Mesothelial cell of epicardium (in vitro differentiated cells): ENCODE measurements at regions not wholly inside any gene's neighbourhood (a gene's known extent, or its start where the extent isn't known, plus 50 kb on each side); places are given as distances from the start of the nearest gene placed in this dataset.

ENCODE experiments used
- DNase-seq, 2 experiments: peaks; one replicate each; pipeline ENCODE4 v3.0.0; 2021; ENCODE audit warnings: low spot score in 2 of 2; ENCODE audit not compliant: unreplicated experiment in 2 of 2
- H3K27ac Mint-ChIP-seq: 2 replicates; pipeline ENCODE4 v1.8.0; 2021; ENCODE audit warnings: mixed read lengths
- H3K27me3 Mint-ChIP-seq: 2 replicates; pipeline ENCODE4 v1.8.0; 2021; ENCODE audit warnings: low read depth, mixed read lengths
- H3K36me3 Mint-ChIP-seq: 2 replicates; pipeline ENCODE4 v1.8.0; 2021; ENCODE audit warnings: mixed read lengths
- H3K4me1 Mint-ChIP-seq: 2 replicates; pipeline ENCODE4 v1.8.0; 2021; ENCODE audit warnings: mixed read lengths
- H3K4me3 Mint-ChIP-seq: 2 replicates; pipeline ENCODE4 v1.8.0; 2021; ENCODE audit warnings: mild to moderate bottlenecking, moderate library complexity, mixed read lengths
- H3K9me3 Mint-ChIP-seq: 2 replicates; pipeline ENCODE4 v1.8.0; 2021; ENCODE audit warnings: mixed read lengths
- TF ChIP-seq, protein P1 (sequence below): fragments of 200-600 bp; sonication (generic); IDR thresholded peaks from one replicate; pipeline ENCODE4 v1.5.0; 2021; ENCODE audit warnings: antibody characterized with exemption; ENCODE audit not compliant: unreplicated experiment

DNA sequence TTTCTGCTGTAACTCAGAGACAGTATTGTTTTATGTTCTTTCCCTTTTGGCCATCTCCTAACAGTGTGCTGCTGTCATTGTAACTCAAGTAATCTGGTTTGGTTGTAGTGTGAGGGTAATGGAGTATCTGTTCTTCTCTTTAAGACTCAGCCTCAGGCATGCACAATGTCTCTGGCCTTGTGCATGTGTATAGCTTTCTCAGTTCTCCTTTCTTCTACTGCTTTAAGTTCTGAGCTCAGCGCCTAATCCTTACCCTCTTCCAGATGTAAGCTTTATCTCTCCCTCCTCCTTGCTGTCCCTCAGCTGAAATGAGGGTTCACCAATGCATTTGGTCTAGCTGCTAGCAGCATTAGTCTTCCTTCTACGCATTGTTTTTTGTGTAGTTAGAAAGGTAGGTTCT is 1420.4 kb upstream of the PRMT6 start:
- no peaks in the 10 kb centered on the region for H3K27me3 Mint-ChIP-seq
- TF ChIP-seq, protein P1, sequence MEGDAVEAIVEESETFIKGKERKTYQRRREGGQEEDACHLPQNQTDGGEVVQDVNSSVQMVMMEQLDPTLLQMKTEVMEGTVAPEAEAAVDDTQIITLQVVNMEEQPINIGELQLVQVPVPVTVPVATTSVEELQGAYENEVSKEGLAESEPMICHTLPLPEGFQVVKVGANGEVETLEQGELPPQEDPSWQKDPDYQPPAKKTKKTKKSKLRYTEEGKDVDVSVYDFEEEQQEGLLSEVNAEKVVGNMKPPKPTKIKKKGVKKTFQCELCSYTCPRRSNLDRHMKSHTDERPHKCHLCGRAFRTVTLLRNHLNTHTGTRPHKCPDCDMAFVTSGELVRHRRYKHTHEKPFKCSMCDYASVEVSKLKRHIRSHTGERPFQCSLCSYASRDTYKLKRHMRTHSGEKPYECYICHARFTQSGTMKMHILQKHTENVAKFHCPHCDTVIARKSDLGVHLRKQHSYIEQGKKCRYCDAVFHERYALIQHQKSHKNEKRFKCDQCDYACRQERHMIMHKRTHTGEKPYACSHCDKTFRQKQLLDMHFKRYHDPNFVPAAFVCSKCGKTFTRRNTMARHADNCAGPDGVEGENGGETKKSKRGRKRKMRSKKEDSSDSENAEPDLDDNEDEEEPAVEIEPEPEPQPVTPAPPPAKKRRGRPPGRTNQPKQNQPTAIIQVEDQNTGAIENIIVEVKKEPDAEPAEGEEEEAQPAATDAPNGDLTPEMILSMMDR: no peak
- no peak overlapping the region for H3K27ac Mint-ChIP-seq
- no peaks in the 10 kb centered on the region for H3K9me3 Mint-ChIP-seq
- peaks cover 4% of the 10 kb centered on the region for H3K4me1 Mint-ChIP-seq
- DNase-seq: no peak
- H3K36me3 Mint-ChIP-seq: no peaks in the 10 kb centered on the region
- no peak overlapping the region for H3K4me3 Mint-ChIP-seq

DNA sequence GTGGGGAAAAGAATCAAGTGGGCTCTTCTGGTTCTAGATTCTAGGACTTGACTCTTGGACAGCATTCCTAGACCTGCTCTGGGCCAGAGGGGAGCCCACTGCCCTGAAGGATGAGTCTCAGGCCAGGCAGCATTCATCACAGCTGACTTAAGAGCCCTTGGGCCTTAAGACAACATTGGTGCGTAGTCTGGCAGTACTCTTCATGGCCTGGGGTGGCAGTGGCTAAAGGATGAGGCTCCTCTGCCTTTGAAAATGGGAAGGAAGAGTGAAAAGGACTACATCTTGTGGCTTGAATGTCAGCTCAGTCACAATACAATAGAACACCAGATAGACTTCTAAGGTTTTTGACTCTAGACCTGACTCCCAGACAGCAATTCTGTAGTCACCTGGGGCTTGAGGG is 1415.1 kb upstream of the PRMT6 start:
- no peak for DNase-seq
- Mint-ChIP-seq H3K27me3 (no peaks in the 10 kb centered on the region), H3K4me3 (no peak overlapping the region), H3K36me3 (no peaks in the 10 kb centered on the region), H3K4me1 (no peaks in the 10 kb centered on the region), H3K9me3 (no peaks in the 10 kb centered on the region), H3K27ac (no peak overlapping the region)
- TF ChIP-seq, protein P1: no peak

DNA sequence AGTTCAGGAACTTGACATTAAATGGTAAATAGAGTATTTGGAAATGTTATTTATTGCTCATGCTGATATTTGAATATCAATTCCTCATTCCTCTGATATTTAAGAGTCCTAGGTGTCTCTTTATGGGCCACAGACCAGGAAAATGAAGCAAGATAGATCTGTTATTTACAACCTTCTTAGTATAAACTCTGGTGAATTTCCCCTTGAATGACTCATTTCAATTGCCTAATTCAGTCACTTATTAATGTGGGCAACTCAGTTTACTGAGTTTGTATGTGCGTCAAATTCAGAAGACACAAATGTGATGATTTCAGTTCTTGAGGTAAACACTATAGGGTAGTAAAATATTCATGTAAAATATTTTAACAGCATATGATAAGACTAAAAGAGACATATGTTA is 1404.4 kb upstream of the PRMT6 start:
- no peak for DNase-seq
- Mint-ChIP-seq H3K9me3 (no peaks in the 10 kb centered on the region), H3K27me3 (no peaks in the 10 kb centered on the region), H3K4me1 (no peaks in the 10 kb centered on the region), H3K4me3 (no peak overlapping the region), H3K27ac (no peak overlapping the region), H3K36me3 (no peaks in the 10 kb centered on the region)
- TF ChIP-seq, protein P1: no peak

DNA sequence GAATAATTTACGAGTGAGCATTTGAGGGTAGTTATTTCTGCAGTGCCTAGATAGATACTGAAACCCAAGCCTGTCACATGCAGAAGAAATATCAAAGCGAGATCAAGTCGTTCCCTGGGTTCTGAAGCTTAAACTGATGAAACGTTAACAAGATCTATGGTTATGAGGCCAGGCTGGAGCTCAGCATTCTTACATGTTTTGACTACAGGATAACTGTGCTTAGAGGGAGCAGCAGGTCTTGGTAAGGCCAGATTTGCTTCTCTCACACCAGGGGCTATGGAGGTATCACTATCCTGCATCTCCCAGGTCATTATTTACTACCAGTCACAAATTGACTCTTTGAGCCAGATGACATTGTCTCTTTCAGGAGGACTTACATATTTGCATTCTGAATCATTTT is 1401.4 kb upstream of the PRMT6 start:
- no peaks in the 10 kb centered on the region for H3K9me3 Mint-ChIP-seq
- no peaks in the 10 kb centered on the region for H3K27me3 Mint-ChIP-seq
- no peak overlapping the region for H3K27ac Mint-ChIP-seq
- H3K4me3 Mint-ChIP-seq: no peak overlapping the region
- H3K36me3 Mint-ChIP-seq: no peaks in the 10 kb centered on the region
- DNase-seq: no peak
- H3K4me1 Mint-ChIP-seq: no peaks in the 10 kb centered on the region
- TF ChIP-seq, protein P1: no peak

DNA sequence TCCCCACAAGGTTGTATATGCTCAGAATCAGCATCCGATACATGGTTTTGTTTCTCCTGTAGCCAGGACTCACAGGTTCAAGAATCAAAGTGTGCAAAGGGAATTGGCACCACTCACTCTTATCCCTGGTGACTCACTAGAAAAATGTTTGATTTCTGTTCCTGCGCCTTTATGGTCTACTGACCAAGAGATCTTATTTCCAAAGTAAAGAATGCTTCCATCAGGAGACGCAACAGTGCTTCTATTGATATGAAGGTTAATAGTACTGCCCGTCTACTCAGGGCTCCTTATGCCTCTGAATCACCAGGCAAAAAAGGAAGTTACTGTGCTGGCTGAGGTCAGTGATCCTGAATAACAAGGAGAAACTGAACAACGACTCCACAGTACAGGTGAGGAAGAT is 1392.0 kb upstream of the PRMT6 start:
- Mint-ChIP-seq H3K9me3 (peaks cover 10% of the 10 kb centered on the region), H3K27ac (no peak overlapping the region), H3K36me3 (no peaks in the 10 kb centered on the region), H3K4me3 (no peak overlapping the region), H3K4me1 (no peaks in the 10 kb centered on the region), H3K27me3 (peaks cover 2% of the 10 kb centered on the region)
- TF ChIP-seq, protein P1: no peak
- DNase-seq: no peak

DNA sequence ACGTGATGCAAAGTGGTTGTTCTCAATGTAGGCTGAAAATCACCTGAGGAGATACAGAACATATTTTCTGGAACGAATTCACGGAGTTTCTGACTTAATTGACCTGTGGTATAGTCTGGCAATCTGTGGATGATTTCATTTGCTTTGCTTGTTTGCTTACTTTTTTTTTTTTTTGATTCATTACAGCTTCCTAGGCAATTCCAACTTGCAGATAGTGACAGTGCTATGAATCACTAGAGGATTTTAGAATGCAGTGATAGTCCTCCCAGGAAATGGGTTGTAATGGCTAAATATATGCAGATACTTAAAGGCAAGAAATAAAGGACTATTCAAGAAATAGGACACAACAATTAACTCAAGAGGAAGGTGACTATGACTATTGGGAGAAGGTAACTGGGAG is 1378.1 kb upstream of the PRMT6 start:
- Mint-ChIP-seq H3K27me3 (no peaks in the 10 kb centered on the region), H3K4me1 (no peaks in the 10 kb centered on the region), H3K27ac (no peak overlapping the region), H3K4me3 (no peak overlapping the region), H3K9me3 (peaks cover 13% of the 10 kb centered on the region), H3K36me3 (no peaks in the 10 kb centered on the region)
- DNase-seq: no peak
- TF ChIP-seq, protein P1: no peak
